CD14-positive monocyte (primary cell): ENCODE measurements at regions not wholly inside any gene's neighbourhood (a gene's known extent, or its start where the extent isn't known, plus 50 kb on each side); places are given as distances from the start of the nearest gene placed in this dataset.

Source experiments
- DNase-seq, 3 donors: peaks; one replicate each; pipeline ENCODE4 v3.0.0-alpha.2; 2011 to 2022
- H2AFZ ChIP-seq: 2 replicates; pipeline ENCODE4 v1.6.0; 2012; ENCODE audit warnings: mild to moderate bottlenecking, low read depth, low read length, inconsistent platforms; ENCODE audit not compliant: insufficient read depth, poor library complexity, severe bottlenecking
- H3K27ac ChIP-seq, 2 donors: 1 replicate in 1 of 2; 2 replicates in 1 of 2; pipeline ENCODE4 v1.5.1; 2012 to 2013; ENCODE audit warnings: low read length in 2 of 2, control low read depth in 1 of 2, inconsistent platforms in 1 of 2, low read depth in 1 of 2, mild to moderate bottlenecking in 1 of 2
- H3K27me3 ChIP-seq, 2 donors: one replicate each; pipeline versions ENCODE4 v1.6.0 to v1.6.1; 2011 to 2013; ENCODE audit warnings: low read length in 2 of 2; ENCODE audit not compliant: control insufficient read depth in 2 of 2, insufficient read depth in 2 of 2
- H3K36me3 ChIP-seq, 2 donors: replicated peaks in 1 of 2; 1 replicate in 1 of 2; 2 replicates in 1 of 2; pipeline versions ENCODE4 v1.5.1 to v1.6.1; 2012 to 2013; ENCODE audit warnings: low read length in 2 of 2, control low read depth in 1 of 2, inconsistent platforms in 1 of 2, mild to moderate bottlenecking in 1 of 2; ENCODE audit not compliant: insufficient read depth in 2 of 2, control insufficient read depth in 1 of 2
- H3K4me1 ChIP-seq, 2 donors: 1 replicate in 1 of 2; 2 replicates in 1 of 2; pipeline versions ENCODE4 v1.5.1 to v1.6.1; 2012 to 2013; ENCODE audit warnings: low read length in 2 of 2, control low read depth in 1 of 2, inconsistent platforms in 1 of 2, mild to moderate bottlenecking in 1 of 2, moderate library complexity in 1 of 2; ENCODE audit not compliant: insufficient read depth in 2 of 2, control insufficient read depth in 1 of 2
- H3K4me2 ChIP-seq: replicated peaks from 2 replicates; pipeline ENCODE3; 2012; ENCODE audit warnings: low read length, moderate library complexity, mild to moderate bottlenecking; ENCODE audit not compliant: poor library complexity, severe bottlenecking; ENCODE audit errors: extremely low read depth
- H3K4me3 ChIP-seq, 3 experiments: fragments of 200-600 bp in 1 of 3; sonication (generic) in 1 of 3; replicated peaks in 1 of 3; 1 replicate in 2 of 3; 2 replicates in 1 of 3; pipeline ENCODE4 v1.5.1; 2011 to 2013; ENCODE audit warnings: low read length in 3 of 3, mild to moderate bottlenecking in 3 of 3, control low read depth in 2 of 3, low read depth in 2 of 3, inconsistent platforms in 1 of 3, moderate library complexity in 1 of 3
- H3K79me2 ChIP-seq: 2 replicates; pipeline ENCODE4 v1.6.0; 2012; ENCODE audit warnings: mild to moderate bottlenecking, control low read depth, inconsistent platforms, low read length, moderate library complexity; ENCODE audit not compliant: insufficient read depth
- H3K9ac ChIP-seq: 2 replicates; pipeline ENCODE4 v1.6.0; 2017; ENCODE audit warnings: low read length, mild to moderate bottlenecking; ENCODE audit not compliant: insufficient read depth, poor library complexity, severe bottlenecking
- H3K9me3 ChIP-seq, 2 donors: replicated peaks in 1 of 2; 1 replicate in 1 of 2; 2 replicates in 1 of 2; pipeline versions ENCODE4 v1.5.1 to v1.6.1; 2012 to 2013; ENCODE audit warnings: low read length in 2 of 2, control low read depth in 1 of 2; ENCODE audit not compliant: control insufficient read depth in 1 of 2, insufficient read depth in 1 of 2
- H4K20me1 ChIP-seq: 2 replicates; pipeline ENCODE4 v1.6.0; 2012; ENCODE audit warnings: mild to moderate bottlenecking, low read length, control low read depth, moderate library complexity; ENCODE audit not compliant: insufficient read depth
- H3K27ac Mint-ChIP-seq, 7 donors: one replicate each; pipeline ENCODE4 v1.8.0; 2020; ENCODE audit warnings: mild to moderate bottlenecking in 7 of 7, mixed read lengths in 7 of 7, moderate library complexity in 6 of 7, inconsistent platforms in 2 of 7
- H3K27me3 Mint-ChIP-seq, 3 donors: one replicate each; pipeline ENCODE4 v1.8.0; 2021 to 2022; ENCODE audit warnings: low read depth in 3 of 3, mild to moderate bottlenecking in 3 of 3, mixed read lengths in 3 of 3, moderate library complexity in 3 of 3, inconsistent platforms in 1 of 3
- H3K36me3 Mint-ChIP-seq, 2 donors: one replicate each; pipeline ENCODE4 v1.8.0; 2020; ENCODE audit warnings: mixed read lengths in 2 of 2, inconsistent platforms in 1 of 2, mild to moderate bottlenecking in 1 of 2
- H3K4me1 Mint-ChIP-seq: one replicate; pipeline ENCODE4 v1.8.0; 2020; ENCODE audit warnings: mild to moderate bottlenecking, mixed read lengths
- H3K4me3 Mint-ChIP-seq, 2 donors: one replicate each; pipeline ENCODE4 v1.8.0; 2020; ENCODE audit warnings: mild to moderate bottlenecking in 2 of 2, mixed read lengths in 2 of 2, moderate library complexity in 1 of 2
- H3K9me3 Mint-ChIP-seq, 7 donors: one replicate each; pipeline ENCODE4 v1.8.0; 2020 to 2022; ENCODE audit warnings: mixed read lengths in 7 of 7, mild to moderate bottlenecking in 6 of 7, moderate library complexity in 6 of 7, inconsistent platforms in 2 of 7
- CTCF ChIP-seq: fragments of 200-600 bp; IDR thresholded peaks from one replicate; pipeline ENCODE4 v1.8.0; 2022; ENCODE audit warnings: antibody characterized with exemption, mild to moderate bottlenecking
- WGBS: methylation state at CpG from one replicate; pipeline ENCODE4 v1.1.5; 2013; ENCODE audit warnings: missing lambda C conversion rate; ENCODE audit not compliant: insufficient coverage; 5-methylcytosine and 5-hydroxymethylcytosine counted together
- intact Hi-C, 2 donors: fragments of 100-400 bp; cut with micrococcal nuclease; formaldehyde crosslinking; loops; one replicate each; pipeline versions ENCODE4 v1.15.0 to v1.15.1; 2023

- H2AFZ ChIP-seq, result no peak overlapping the region
- no peak overlapping the region for H3K4me3 Mint-ChIP-seq
- no peaks in the 10 kb centered on the region for H4K20me1 ChIP-seq
- H3K27ac ChIP-seq, result no peak overlapping the region
- no CpG with 5 or more reads among the region's 4 CpGs for WGBS
- H3K4me2 ChIP-seq, result no peak overlapping the region
- no peaks in the 10 kb centered on the region for H3K27me3 Mint-ChIP-seq
- intact Hi-C loops, result no loop called here
- H3K27me3 ChIP-seq, result no peaks in the 10 kb centered on the region
- H3K79me2 ChIP-seq, result no peaks in the 10 kb centered on the region
- no peak overlapping the region for H3K9ac ChIP-seq
- H3K36me3 Mint-ChIP-seq, result no peaks in the 10 kb centered on the region
- TF ChIP-seq CTCF, result no peak
- H3K27ac Mint-ChIP-seq, result no peak overlapping the region
- no peaks in the 10 kb centered on the region for H3K9me3 ChIP-seq
- DNase-seq, result no peak
- H3K4me3 ChIP-seq, result no peak overlapping the region
- no peaks in the 10 kb centered on the region for H3K36me3 ChIP-seq
- peaks cover 25% of the 10 kb centered on the region for H3K4me1 Mint-ChIP-seq
- H3K4me1 ChIP-seq, result peaks cover 15 to 23% of the 10 kb centered on the region in 2 donors
- peaks cover 0 to 14% (median 0%) of the 10 kb centered on the region in 7 donors for H3K9me3 Mint-ChIP-seq
These were observed 633.1 kb upstream of the CITED2 start for GRCh38 chr6:140007525-140007924.

- peaks cover 0 to 12% (median 7%) of the 10 kb centered on the region in 7 donors for H3K9me3 Mint-ChIP-seq
- WGBS, result no CpG with 5 or more reads among the region's 1 CpG
- peaks cover 0 to 6% of the 10 kb centered on the region in 2 donors for H3K9me3 ChIP-seq
These were observed 628.8 kb upstream of the CITED2 start for GRCh38 chr6:140003217-140003616.

More at GRCh38 chr6:140003217-140003616, 628.8 kb upstream of the CITED2 start:
- Mint-ChIP-seq H3K36me3 (no peaks in the 10 kb centered on the region), H3K4me1 (no peaks in the 10 kb centered on the region), H3K27ac (no peak overlapping the region), H3K27me3 (no peaks in the 10 kb centered on the region), H3K4me3 (no peak overlapping the region)
- no peaks in the 10 kb centered on the region for H3K27me3 ChIP-seq
- no peaks in the 10 kb centered on the region for H3K36me3 ChIP-seq
- TF ChIP-seq CTCF, result no peak
- no peaks in the 10 kb centered on the region for H4K20me1 ChIP-seq
- H3K4me2 ChIP-seq, result no peak overlapping the region
- H3K27ac ChIP-seq, result no peak overlapping the region
- H3K4me3 ChIP-seq, result no peak overlapping the region
- H3K4me1 ChIP-seq, result no peaks in the 10 kb centered on the region
- H2AFZ ChIP-seq, result no peak overlapping the region
- intact Hi-C loops, result no loop called here
- DNase-seq, result no peak
- H3K79me2 ChIP-seq, result no peaks in the 10 kb centered on the region
- H3K9ac ChIP-seq, result no peak overlapping the region
